H1 (cell line): ENCODE measurements at regions not wholly inside any gene's neighbourhood (a gene's known extent, or its start where the extent isn't known, plus 50 kb on each side); places are given as distances from the start of the nearest gene placed in this dataset.

ENCODE experiments used
- CTCF ChIA-PET: fragments of 300-600 bp; sonication (Branson Sonifier 250); formaldehyde crosslinking; loops from one replicate; lab custom pipeline; 2021; ENCODE audit not compliant: partially characterized antibody; lab: Charles Lee
- POLR2A ChIA-PET: fragments of 300-600 bp; sonication (Branson Sonifier 250); formaldehyde crosslinking; loops from one replicate; lab custom pipeline; 2021; ENCODE audit warnings: inconsistent platforms; ENCODE audit not compliant: partially characterized antibody; lab: Charles Lee
- DNase-seq, 2 experiments: peaks; one replicate each; pipeline versions ENCODE4 v3.0.0 to v3.0.0-alpha.2; 2010 to 2022; ENCODE audit warnings: low spot score in 2 of 2, low read depth in 1 of 2, mixed read lengths in 1 of 2
- FAIRE-seq: peaks from 2 replicates; lab custom pipeline; 2011; peaks lifted over from hg19 to GRCh38; lab: Jason Lieb, UNC
- H2AFZ ChIP-seq: 2 replicates; pipeline ENCODE4 v1.8.1; 2012; ENCODE audit warnings: low read length, inconsistent platforms
- H2AK5ac ChIP-seq: 2 replicates; pipeline ENCODE4 v1.6.1; 2013; ENCODE audit warnings: low read depth, low read length
- H2BK120ac ChIP-seq: replicated peaks from 2 replicates; pipeline ENCODE3; 2013; ENCODE audit warnings: low read depth, low read length, inconsistent platforms
- H2BK12ac ChIP-seq: 2 replicates; pipeline ENCODE4 v1.6.1; 2013; ENCODE audit warnings: low read depth, low read length
- H2BK15ac ChIP-seq: 2 replicates; pipeline ENCODE4 v1.6.1; 2013; ENCODE audit warnings: low read length
- H2BK20ac ChIP-seq: 2 replicates; pipeline ENCODE4 v1.6.1; 2013; ENCODE audit warnings: low read length
- H2BK5ac ChIP-seq: 2 replicates; pipeline ENCODE4 v1.6.1; 2013; ENCODE audit warnings: low read depth, low read length
- H3K14ac ChIP-seq: 2 replicates; pipeline ENCODE4 v1.6.1; 2013; ENCODE audit warnings: inconsistent platforms; ENCODE audit not compliant: insufficient read length
- H3K18ac ChIP-seq: 2 replicates; pipeline ENCODE4 v1.6.1; 2013; ENCODE audit warnings: low read length; ENCODE audit errors: extremely low read depth
- H3K23ac ChIP-seq: 2 replicates; pipeline ENCODE4 v1.6.1; 2013; ENCODE audit warnings: inconsistent platforms; ENCODE audit not compliant: insufficient read length
- H3K23me2 ChIP-seq: 2 replicates; pipeline ENCODE4 v1.6.1; 2013; ENCODE audit warnings: low read depth, low read length
- H3K27ac ChIP-seq: 2 replicates; pipeline ENCODE4 v1.6.1; 2011; ENCODE audit warnings: low read depth, low read length, inconsistent platforms
- H3K27me3 ChIP-seq, 4 experiments: replicated peaks in 1 of 4; 1 replicate in 1 of 4; 2 replicates in 3 of 4; pipeline versions ENCODE4 v1.6.1 to v1.8.1; 2011 to 2013; ENCODE audit warnings: low read length in 3 of 4, mild to moderate bottlenecking in 3 of 4, inconsistent platforms in 2 of 4, mixed read lengths in 2 of 4, moderate library complexity in 1 of 4; ENCODE audit not compliant: control insufficient read depth in 3 of 4, insufficient read depth in 3 of 4; ENCODE audit errors: extremely low read depth in 1 of 4
- H3K36me3 ChIP-seq, 4 experiments: 2 replicates each; pipeline versions ENCODE4 v1.6.1 to v1.8.1; 2011 to 2013; ENCODE audit warnings: mild to moderate bottlenecking in 4 of 4, low read length in 3 of 4, moderate library complexity in 2 of 4, control low read depth in 1 of 4, inconsistent platforms in 1 of 4; ENCODE audit not compliant: insufficient read depth in 4 of 4, control insufficient read depth in 2 of 4
- H3K4ac ChIP-seq: replicated peaks from 2 replicates; pipeline ENCODE3; 2013; ENCODE audit warnings: low read length, low read depth, mixed read lengths, inconsistent platforms; ENCODE audit not compliant: insufficient read length
- H3K4me1 ChIP-seq, 4 experiments: replicated peaks in 1 of 4; 1 replicate in 1 of 4; 2 replicates in 3 of 4; pipeline versions ENCODE4 v1.6.1 to v1.8.1; 2011 to 2013; ENCODE audit warnings: low read length in 3 of 4, inconsistent platforms in 2 of 4, mixed read lengths in 1 of 4; ENCODE audit not compliant: insufficient read depth in 4 of 4, control insufficient read depth in 3 of 4
- H3K4me2 ChIP-seq, 2 experiments: 2 replicates each; pipeline versions ENCODE4 v1.6.1 to v1.8.1; 2011 to 2013; ENCODE audit warnings: low read depth in 2 of 2, low read length in 2 of 2, control low read depth in 1 of 2, inconsistent platforms in 1 of 2, mild to moderate bottlenecking in 1 of 2; ENCODE audit not compliant: insufficient read depth in 1 of 2
- H3K4me3 ChIP-seq, 4 experiments: fragments of 200-600, 300-600 bp in 1 of 4; sonication (generic), shearing (Covaris generic), sonication (Bioruptor Twin) in 1 of 4; 2 replicates each; pipeline versions ENCODE4 v1.5.1 to v1.8.1; 2011 to 2016; ENCODE audit warnings: low read length in 4 of 4, low read depth in 3 of 4, control low read depth in 2 of 4, inconsistent platforms in 2 of 4, mild to moderate bottlenecking in 2 of 4, mixed read lengths in 1 of 4, moderate library complexity in 1 of 4; ENCODE audit not compliant: insufficient read depth in 2 of 4; ENCODE audit errors: extremely low read depth in 1 of 4
- H3K56ac ChIP-seq: replicated peaks from 2 replicates; pipeline ENCODE3; 2013; ENCODE audit warnings: low read depth, mild to moderate bottlenecking, mixed read lengths, low read length, inconsistent platforms; ENCODE audit not compliant: insufficient read length
- H3K79me1 ChIP-seq: 2 replicates; pipeline ENCODE4 v1.6.1; 2013; ENCODE audit warnings: low read depth, low read length, control low read depth
- H3K79me2 ChIP-seq, 2 experiments: 2 replicates each; pipeline versions ENCODE4 v1.6.1 to v1.8.1; 2012 to 2013; ENCODE audit warnings: low read length in 2 of 2, mild to moderate bottlenecking in 2 of 2, inconsistent platforms in 1 of 2; ENCODE audit not compliant: insufficient read depth in 2 of 2, control insufficient read depth in 1 of 2
- H3K9ac ChIP-seq, 4 experiments: replicated peaks in 1 of 4; 1 replicate in 1 of 4; 2 replicates in 3 of 4; pipeline versions ENCODE4 v1.6.1 to v1.8.1; 2011 to 2013; ENCODE audit warnings: low read depth in 3 of 4, low read length in 3 of 4, control low read depth in 2 of 4, mild to moderate bottlenecking in 2 of 4, moderate library complexity in 2 of 4, inconsistent platforms in 1 of 4; ENCODE audit errors: extremely low read depth in 1 of 4
- H3K9me3 ChIP-seq, 2 experiments: 2 replicates each; pipeline versions ENCODE4 v1.6.1 to v1.8.1; 2012 to 2013; ENCODE audit warnings: mild to moderate bottlenecking in 2 of 2, moderate library complexity in 2 of 2, control low read depth in 1 of 2, inconsistent platforms in 1 of 2, low read depth in 1 of 2, low read length in 1 of 2, mixed read lengths in 1 of 2; ENCODE audit not compliant: insufficient read depth in 2 of 2
- H4K20me1 ChIP-seq, 2 experiments: replicated peaks in 1 of 2; 2 replicates each; pipeline versions ENCODE3 to v1.8.1; 2011 to 2013; ENCODE audit warnings: inconsistent platforms in 2 of 2, low read length in 2 of 2, mild to moderate bottlenecking in 1 of 2; ENCODE audit not compliant: insufficient read depth in 2 of 2, control insufficient read depth in 1 of 2
- H4K5ac ChIP-seq: 2 replicates; pipeline ENCODE4 v1.6.1; 2013; ENCODE audit warnings: low read length, low read depth, mixed read lengths, inconsistent platforms; ENCODE audit not compliant: insufficient read length
- H4K8ac ChIP-seq: 2 replicates; pipeline ENCODE4 v1.8.0; 2013; ENCODE audit warnings: mild to moderate bottlenecking, moderate library complexity, low read length, inconsistent platforms; ENCODE audit not compliant: insufficient read depth; ENCODE audit errors: extremely low read depth
- H4K91ac ChIP-seq: replicated peaks from 2 replicates; pipeline ENCODE3; 2013; ENCODE audit warnings: low read length, mixed read lengths, inconsistent platforms; ENCODE audit not compliant: insufficient read length
- BRCA1 ChIP-seq: IDR thresholded peaks from 2 replicates; pipeline ENCODE4 v1.6.1; 2012; ENCODE audit warnings: low read depth, low read length, improper control_type of control experiment
- CTBP2 ChIP-seq: IDR thresholded peaks from 2 replicates; pipeline ENCODE4 v1.7.0; 2011; ENCODE audit warnings: borderline replicate concordance, mild to moderate bottlenecking, moderate library complexity, mixed read lengths, low read length; ENCODE audit not compliant: insufficient read depth, insufficient read length
- EGR1 ChIP-seq: IDR thresholded peaks from 2 replicates; pipeline ENCODE4 v1.6.1; 2011; ENCODE audit warnings: low read depth, low read length, borderline replicate concordance
- EZH2 ChIP-seq: fragments of 200-600 bp; sonication (generic); IDR thresholded peaks from 2 replicates; pipeline ENCODE4 v1.7.1; 2012; ENCODE audit warnings: low read depth, mild to moderate bottlenecking, moderate library complexity, low read length, inconsistent platforms; ENCODE audit not compliant: severe bottlenecking
- JUN ChIP-seq: IDR thresholded peaks from 2 replicates; pipeline ENCODE4 v1.6.1; 2011; ENCODE audit warnings: low read depth, mild to moderate bottlenecking, improper control_type of control experiment, low read length
- KDM1A ChIP-seq: fragments of 200-600, 300-600 bp; sonication (generic); IDR thresholded peaks from 2 replicates; pipeline ENCODE4 v1.7.1; 2016; ENCODE audit warnings: mild to moderate bottlenecking, low read length, borderline replicate concordance
- NRF1 ChIP-seq: IDR thresholded peaks from 2 replicates; pipeline ENCODE4 v1.6.1; 2011; ENCODE audit warnings: mild to moderate bottlenecking, low read depth, low read length, improper control_type of control experiment
- PHF8 ChIP-seq: fragments of 200-600 bp; sonication (generic); conservative IDR thresholded peaks from 2 replicates; pipeline ENCODE4 v1.7.1; 2012; ENCODE audit warnings: low read depth, mild to moderate bottlenecking, inconsistent platforms, low read length, moderate library complexity
- RNF2 ChIP-seq: fragments of 200-900, 300-1000 bp; sonication (generic); IDR thresholded peaks from 2 replicates; pipeline ENCODE4 v1.7.1; 2016; ENCODE audit warnings: borderline replicate concordance, low read depth, mild to moderate bottlenecking, antibody characterized with exemption, low read length; ENCODE audit not compliant: poor library complexity, severe bottlenecking; ENCODE audit errors: missing control alignments
- RXRA ChIP-seq: IDR thresholded peaks from 2 replicates; pipeline ENCODE4 v1.6.1; 2011; ENCODE audit warnings: low read depth, mild to moderate bottlenecking, low read length, moderate library complexity; ENCODE audit not compliant: insufficient read depth
- SAP30 ChIP-seq: fragments of 300-600 bp; sonication (generic); IDR thresholded peaks from 2 replicates; pipeline ENCODE4 v1.7.1; 2012; ENCODE audit warnings: low read length, moderate library complexity, mild to moderate bottlenecking, inconsistent platforms; ENCODE audit not compliant: insufficient read depth, insufficient replicate concordance
- SIRT6 ChIP-seq: IDR thresholded peaks from one replicate; pipeline ENCODE4 v1.7.1; 2012; ENCODE audit warnings: low read length, inconsistent platforms
- SP4 ChIP-seq: IDR thresholded peaks from 2 replicates; pipeline ENCODE4 v1.6.1; 2012; ENCODE audit warnings: low read length, inconsistent platforms
- WGBS, 2 experiments: shearing (Covaris generic) in 1 of 2; methylation state at CpG; one replicate each; pipeline versions ENCODE4 v1.1.6 to v1.1.7; 2013 to 2015; ENCODE audit warnings: low lambda C conversion rate in 2 of 2, mixed read lengths in 2 of 2, inconsistent platforms in 1 of 2, low coverage in 1 of 2, missing lambda C conversion rate in 1 of 2; ENCODE audit not compliant: insufficient replicate concordance in 2 of 2, insufficient coverage in 1 of 2, insufficient read length in 1 of 2; ENCODE audit errors: extremely low coverage in 1 of 2, missing lambda C conversion rate in 1 of 2; 5-methylcytosine and 5-hydroxymethylcytosine counted together
- TF ChIP-seq, protein P1 (sequence below): IDR thresholded peaks from 2 replicates; pipeline ENCODE4 v1.6.1; 2012; ENCODE audit warnings: inconsistent platforms

DNA sequence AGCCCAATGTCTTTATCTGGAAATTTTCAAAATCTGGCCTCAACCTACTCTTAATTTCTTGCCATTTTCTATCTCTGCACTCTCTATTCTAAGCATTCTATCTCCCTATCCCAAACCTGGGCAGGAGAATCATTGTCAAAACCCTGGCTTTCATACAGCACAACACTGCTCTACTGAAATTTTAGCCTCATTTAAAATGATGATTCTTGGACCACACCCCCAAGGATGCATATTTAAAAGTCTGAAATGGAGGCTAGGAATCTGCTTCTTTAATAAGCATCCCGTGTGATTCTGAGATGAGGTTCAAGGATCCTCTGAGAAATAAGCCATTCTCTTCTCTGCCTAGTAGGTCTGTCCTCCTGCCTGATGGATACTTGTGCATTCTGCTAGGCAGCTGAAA lies 50.8 kb upstream of the EGR2 start:
- H2AK5ac ChIP-seq, result no peak overlapping the region
- no peak overlapping the region for H3K4me2 ChIP-seq
- no peaks in the 10 kb centered on the region for H3K27me3 ChIP-seq
- H2BK20ac ChIP-seq, result no peak overlapping the region
- no peaks in the 10 kb centered on the region for H3K79me2 ChIP-seq
- H4K20me1 ChIP-seq, result no peaks in the 10 kb centered on the region
- no peak overlapping the region for H3K9ac ChIP-seq
- no peaks in the 10 kb centered on the region for H3K79me1 ChIP-seq
- no peak overlapping the region for H3K4me3 ChIP-seq
- H4K91ac ChIP-seq, result no peak overlapping the region
- H4K5ac ChIP-seq, result no peak overlapping the region
- no peaks in the 10 kb centered on the region for H3K23me2 ChIP-seq
- H4K8ac ChIP-seq, result no peak overlapping the region
- H2AFZ ChIP-seq, result no peak overlapping the region
- H3K56ac ChIP-seq, result no peak overlapping the region
- no peaks in the 10 kb centered on the region for H3K36me3 ChIP-seq
- H2BK15ac ChIP-seq, result no peak overlapping the region
- peaks cover 0 to 3% (median 0%) of the 10 kb centered on the region in 4 experiments; a peak in 1 of 7 replicates for H3K4me1 ChIP-seq
- H2BK12ac ChIP-seq, result no peak overlapping the region
- H3K4ac ChIP-seq, result no peak overlapping the region
- CTCF ChIA-PET, result interaction anchor here (0.6 kb wide), 1 partner anchor 855 kb away, joined by 4 read pairs; no protein-coding TSS in a partner anchor
- POLR2A ChIA-PET, result no interaction called here
- WGBS, 2 experiments, result 82% methylated on average over 1 of the region's 1 CpG; no CpG with 5 or more reads in 1 of the 2 experiments
- H2BK5ac ChIP-seq, result no peak overlapping the region
- no peak overlapping the region for H3K18ac ChIP-seq
- no peak overlapping the region for H3K14ac ChIP-seq
- no peak for FAIRE-seq
- no peak overlapping the region for H2BK120ac ChIP-seq
- H3K27ac ChIP-seq, result no peak overlapping the region
- no peak for DNase-seq
- H3K23ac ChIP-seq, result no peak overlapping the region
- no peaks in the 10 kb centered on the region for H3K9me3 ChIP-seq
- TF ChIP-seq BRCA1, result no peak
- TF ChIP-seq RXRA, result no peak
- TF ChIP-seq JUN, result no peak
- no peak for TF ChIP-seq SP4
- TF ChIP-seq SIRT6, result no peak
- no peak for TF ChIP-seq EZH2
- no peak for TF ChIP-seq PHF8
- no peak for TF ChIP-seq SAP30
- TF ChIP-seq EGR1, result no peak
- TF ChIP-seq NRF1, result no peak
- TF ChIP-seq RNF2, result no peak
- no peak for TF ChIP-seq KDM1A
- TF ChIP-seq, protein P1, sequence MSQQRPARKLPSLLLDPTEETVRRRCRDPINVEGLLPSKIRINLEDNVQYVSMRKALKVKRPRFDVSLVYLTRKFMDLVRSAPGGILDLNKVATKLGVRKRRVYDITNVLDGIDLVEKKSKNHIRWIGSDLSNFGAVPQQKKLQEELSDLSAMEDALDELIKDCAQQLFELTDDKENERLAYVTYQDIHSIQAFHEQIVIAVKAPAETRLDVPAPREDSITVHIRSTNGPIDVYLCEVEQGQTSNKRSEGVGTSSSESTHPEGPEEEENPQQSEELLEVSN, result no peak
- TF ChIP-seq CTBP2, result no peak
